DND-41 (cell line): ENCODE measurements at regions not wholly inside any gene's neighbourhood (a gene's known extent, or its start where the extent isn't known, plus 50 kb on each side); places are given as distances from the start of the nearest gene placed in this dataset.

Source experiments
- CTCF ChIP-seq: IDR thresholded peaks from 2 replicates; pipeline ENCODE4 v1.5.1; 2012; ENCODE audit warnings: borderline replicate concordance, low read length, moderate library complexity, mild to moderate bottlenecking; ENCODE audit not compliant: poor library complexity, severe bottlenecking; ENCODE audit errors: extremely low read depth
- EZH2 ChIP-seq: IDR thresholded peaks from 3 replicates; pipeline ENCODE4 v1.6.1; 2012; ENCODE audit warnings: borderline replicate concordance, low read depth, mild to moderate bottlenecking, moderate library complexity, low read length, inconsistent platforms; ENCODE audit not compliant: severe bottlenecking

DNA sequence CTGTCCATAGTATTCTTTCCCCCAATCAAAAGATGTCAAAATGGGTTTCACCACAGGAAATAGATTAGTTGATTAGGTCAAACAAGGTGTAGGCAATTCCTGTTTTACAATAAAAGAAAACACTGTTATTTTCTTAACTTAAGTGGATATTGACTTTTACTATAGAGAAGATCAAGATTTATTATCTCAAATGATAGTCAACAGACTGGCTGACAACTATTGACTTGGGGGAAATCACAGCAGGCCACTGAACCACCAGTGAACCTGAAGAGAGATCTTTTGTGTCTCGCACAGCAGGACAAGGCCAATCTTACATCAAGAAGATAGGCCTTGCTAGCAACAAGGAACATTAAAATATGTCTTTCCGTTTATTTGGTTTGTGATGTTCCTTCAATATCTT, 1187.6 kb downstream of the SI start:
- TF ChIP-seq CTCF (no peak), EZH2 (no peak)
